HepG2 (cell line): ENCODE measurements at regions not wholly inside any gene's neighbourhood (a gene's known extent, or its start where the extent isn't known, plus 50 kb on each side); places are given as distances from the start of the nearest gene placed in this dataset.

Source experiments
- ATAC-seq: fragments of 200-7000 bp; cut with Tn5 transposase; 3 replicates; pipeline ENCODE4 v1.9.1; 2020; ENCODE audit warnings: mild to moderate bottlenecking, moderate library complexity
- BruUV-seq: library from RNA; stranded (reverse); fragments of 400-500 nt; replicated peaks from 2 replicates; lab custom pipeline; 2021; lab: Mats Ljungman, UMichigan
- CTCF ChIA-PET: fragments of 300-600 bp; formaldehyde crosslinking; extraction: SDS; loops from one replicate; lab custom pipeline; 2021; ENCODE audit warnings: low total read pairs, inconsistent platforms, low intra/inter-chr PET ratio; lab: Yijun Ruan, JAX
- POLR2A ChIA-PET: fragments of 350-600 bp; sonication (Branson Sonifier 250); formaldehyde crosslinking; loops from one replicate; lab custom pipeline; 2020; ENCODE audit warnings: antibody characterized with exemption, inconsistent platforms; lab: Yijun Ruan, JAX
- DNase-seq: peaks from one replicate; pipeline ENCODE4 v3.0.0-alpha.2; 2015; ENCODE audit warnings: low spot score
- FAIRE-seq: peaks from 3 replicates; lab custom pipeline; 2011; peaks lifted over from hg19 to GRCh38; lab: Jason Lieb, UNC
- H2AFZ ChIP-seq: one replicate; pipeline ENCODE4 v1.6.1; 2011; ENCODE audit warnings: low read length, inconsistent platforms
- H3K27ac ChIP-seq: fragments of 300-600 bp; 3 replicates; pipeline ENCODE4 v1.8.0; 2011; ENCODE audit warnings: mixed run types, mild to moderate bottlenecking, mixed read lengths, low read length, inconsistent platforms; ENCODE audit not compliant: insufficient read depth; ENCODE audit errors: extremely low read length
- H3K27me3 ChIP-seq, 2 experiments: fragments of 200-600 bp in 1 of 2; 2 replicates in 1 of 2; 3 replicates in 1 of 2; pipeline versions ENCODE4 v1.6.0 to v1.8.0; 2011; ENCODE audit warnings: low read length in 2 of 2, mild to moderate bottlenecking in 2 of 2, moderate library complexity in 2 of 2, inconsistent platforms in 1 of 2; ENCODE audit not compliant: insufficient read depth in 2 of 2, control insufficient read depth in 1 of 2
- H3K36me3 ChIP-seq, 2 experiments: fragments of 200-600 bp in 1 of 2; replicated peaks in 1 of 2; 2 replicates in 1 of 2; 3 replicates in 1 of 2; pipeline versions ENCODE4 v1.5.1 to v1.8.0; 2011; ENCODE audit warnings: low read length in 2 of 2, inconsistent platforms in 1 of 2; ENCODE audit not compliant: insufficient read depth in 2 of 2, control insufficient read depth in 1 of 2
- H3K4me1 ChIP-seq: 2 replicates; pipeline ENCODE4 v1.5.1; 2012; ENCODE audit warnings: low read length, inconsistent platforms; ENCODE audit not compliant: insufficient read depth
- H3K4me2 ChIP-seq: 2 replicates; pipeline ENCODE4 v1.6.0; 2011; ENCODE audit warnings: low read depth, low read length, inconsistent platforms
- H3K4me3 ChIP-seq, 3 experiments: fragments of 200-600 bp in 1 of 3; sonication (generic), shearing (Covaris generic) in 1 of 3; replicated peaks in 1 of 3; 2 replicates each; pipeline ENCODE4 v1.5.1; 2011 to 2016; ENCODE audit warnings: low read length in 3 of 3, inconsistent platforms in 2 of 3, low read depth in 2 of 3, mild to moderate bottlenecking in 2 of 3, control low read depth in 1 of 3, mixed read lengths in 1 of 3; ENCODE audit not compliant: insufficient read depth in 1 of 3
- H3K79me2 ChIP-seq: one replicate; pipeline ENCODE4 v1.6.1; 2011; ENCODE audit warnings: low read length, inconsistent platforms; ENCODE audit not compliant: insufficient read depth
- H3K9ac ChIP-seq: 2 replicates; pipeline ENCODE4 v1.6.0; 2011; ENCODE audit warnings: mild to moderate bottlenecking, low read depth, low read length, inconsistent platforms; ENCODE audit not compliant: insufficient read depth
- H3K9me3 ChIP-seq: 2 replicates; pipeline ENCODE4 v1.5.1; 2012; ENCODE audit warnings: mild to moderate bottlenecking, low read length
- H4K20me1 ChIP-seq: 2 replicates; pipeline ENCODE4 v1.6.0; 2011; ENCODE audit warnings: inconsistent platforms, mild to moderate bottlenecking, low read length, moderate library complexity; ENCODE audit not compliant: insufficient read depth
- AKAP8 ChIP-seq: sonication (generic); formaldehyde crosslinking; IDR thresholded peaks from 2 replicates; pipeline ENCODE4 v1.5.1; 2020; ENCODE audit warnings: mild to moderate bottlenecking, missing genetic modification reagents
- ARID2 ChIP-seq: sonication (generic); formaldehyde crosslinking; IDR thresholded peaks from 2 replicates; pipeline ENCODE4 v1.8.1; 2022; ENCODE audit warnings: mild to moderate bottlenecking, missing genetic modification reagents, borderline replicate concordance
- MBD4 ChIP-seq: IDR thresholded peaks from 2 replicates; pipeline ENCODE4 v1.6.1; 2012; ENCODE audit warnings: low read length, inconsistent platforms, borderline replicate concordance
- NONO ChIP-seq, 2 experiments: fragments of 450-650 bp in 1 of 2; sonication (generic) in 1 of 2; formaldehyde crosslinking in 1 of 2; IDR thresholded peaks in 1 of 2; conservative IDR thresholded peaks in 1 of 2; 2 replicates each; pipeline versions ENCODE4 v1.6.1 to v1.8.0; 2017 to 2022; ENCODE audit warnings: mild to moderate bottlenecking in 1 of 2, missing genetic modification reagents in 1 of 2, moderate library complexity in 1 of 2
- REXO4 ChIP-seq: sonication (generic); formaldehyde crosslinking; IDR thresholded peaks from 2 replicates; pipeline ENCODE4 v1.8.0; 2022; ENCODE audit warnings: missing genetic modification reagents, mild to moderate bottlenecking, borderline replicate concordance
- TCF12 ChIP-seq, 2 experiments: fragments of 450-650 bp in 1 of 2; sonication (generic) in 1 of 2; formaldehyde crosslinking in 1 of 2; IDR thresholded peaks; 2 replicates each; pipeline versions ENCODE4 v1.6.1 to v1.8.0; 2017 to 2022; ENCODE audit warnings: antibody characterized with exemption in 1 of 2, mild to moderate bottlenecking in 1 of 2, missing genetic modification reagents in 1 of 2, moderate library complexity in 1 of 2
- TP53 ChIP-seq: sonication (generic); formaldehyde crosslinking; conservative IDR thresholded peaks from 2 replicates; pipeline ENCODE4 v1.4.0; 2020; ENCODE audit warnings: missing genetic modification reagents
- ZFP36 ChIP-seq: fragments of 150-350 bp; IDR thresholded peaks from 2 replicates; pipeline ENCODE4 v1.6.1; 2018; ENCODE audit warnings: borderline replicate concordance, low read length, low read depth; ENCODE audit not compliant: partially characterized antibody
- ZNF207 ChIP-seq: fragments of 450-650 bp; IDR thresholded peaks from 2 replicates; pipeline ENCODE4 v1.6.1; 2016; ENCODE audit warnings: antibody characterized with exemption, borderline replicate concordance
- ZNF510 ChIP-seq: sonication (generic); formaldehyde crosslinking; IDR thresholded peaks from 2 replicates; pipeline ENCODE4 v1.4.0; 2020; ENCODE audit warnings: low read depth, mild to moderate bottlenecking, missing genetic modification reagents
- WGBS: methylation state at CpG from one replicate; pipeline ENCODE4 v1.1.6; 2017; ENCODE audit warnings: low lambda C conversion rate; 5-methylcytosine and 5-hydroxymethylcytosine counted together
- in situ Hi-C: cut with HindIII; loops from 2 replicates; pipeline ENCODE4 v1.10.0; 2017; ENCODE audit warnings: low pct_unique_long_range_greater_than_20kb; ENCODE audit not compliant: extremely low pct_ligation_motif_present
- intact Hi-C: fragments of 100-400 bp; cut with micrococcal nuclease; formaldehyde crosslinking; loops from one replicate; pipeline ENCODE4 v1.10.0; 2022; ENCODE audit not compliant: unreplicated experiment
- TF ChIP-seq, protein P1 (sequence below): sonication (generic); formaldehyde crosslinking; IDR thresholded peaks from 2 replicates; pipeline ENCODE4 v1.5.1; 2020; ENCODE audit warnings: missing genetic modification reagents, mild to moderate bottlenecking, borderline replicate concordance
- TF ChIP-seq, protein P2 (sequence below): sonication (generic); IDR thresholded peaks from 2 replicates; pipeline ENCODE4 v1.6.1; 2016; ENCODE audit warnings: low read depth, borderline replicate concordance

DNA sequence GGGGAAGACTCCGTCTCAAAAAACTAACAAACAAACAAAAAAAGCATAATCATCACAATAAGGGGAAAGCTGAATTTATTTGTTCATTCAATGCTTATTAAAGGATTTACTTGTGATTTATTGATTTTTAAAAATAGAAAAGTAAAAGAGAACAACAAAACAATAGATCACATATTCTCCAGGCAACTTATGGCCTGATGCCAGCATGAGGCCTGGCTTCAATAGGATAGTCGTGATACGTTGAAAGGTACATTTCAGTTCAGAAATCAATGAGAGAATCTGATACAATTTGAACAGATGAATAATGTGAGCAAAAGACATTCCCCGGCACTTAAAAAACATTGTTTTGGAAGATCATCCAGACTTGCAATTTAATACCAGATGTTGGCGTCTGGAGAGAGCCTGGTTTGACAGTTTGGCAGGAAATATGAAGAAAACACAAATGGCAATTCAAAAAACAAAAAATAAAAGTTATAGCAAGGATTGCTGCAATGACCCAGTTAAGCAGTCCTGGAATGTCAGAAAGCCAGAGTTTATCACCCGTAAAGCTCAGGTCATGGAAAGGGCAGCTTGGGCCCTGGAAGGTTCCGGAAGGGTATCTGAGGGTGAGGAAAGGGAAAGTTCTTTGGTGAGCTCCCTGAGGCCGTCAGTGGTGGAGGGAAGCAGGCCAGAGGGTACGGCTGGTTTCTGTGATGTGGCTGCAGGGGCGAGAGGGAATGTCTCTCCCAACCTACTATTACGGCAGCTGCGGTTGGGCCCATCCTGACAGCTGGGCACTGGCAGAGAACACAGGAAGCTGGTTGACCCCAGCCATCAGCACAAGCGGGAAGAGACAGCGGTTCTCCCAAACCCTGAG is 230.2 kb upstream of the HES1 start:
- POLR2A ChIA-PET: no interaction called here
- no peak overlapping the region for H3K27ac ChIP-seq
- peaks cover 3 to 16% of the 10 kb centered on the region in 2 experiments; a peak in 2 of 5 replicates for H3K27me3 ChIP-seq
- WGBS: 55% methylated on average over 14 of the region's 14 CpGs
- peaks cover 9% of the 10 kb centered on the region; the same call in 1 of the 2 replicates for H3K9me3 ChIP-seq
- no peak overlapping the region for H2AFZ ChIP-seq
- CTCF ChIA-PET: no interaction called here
- H3K36me3 ChIP-seq: no peaks in the 10 kb centered on the region
- H3K4me2 ChIP-seq: no peak overlapping the region
- BruUV-seq: no TSS peak
- in situ Hi-C loops: no loop called here
- intact Hi-C loops: no loop called here
- FAIRE-seq (no peak), ATAC-seq (no peak)
- H3K9ac ChIP-seq: no peak overlapping the region
- no peaks in the 10 kb centered on the region for H3K79me2 ChIP-seq
- TF ChIP-seq ZNF207 (no peak), MBD4 (no peak), REXO4 (CRISPR knock-in tag) (no peak), AKAP8 (CRISPR knock-in tag) (no peak), TP53 (CRISPR knock-in tag) (no peak), ZFP36 (no peak), NONO (IDR thresholded peaks at IDR 0.05) (no peak), NONO (CRISPR knock-in tag; conservative IDR thresholded peaks at IDR 0.05) (no peak), ARID2 (CRISPR knock-in tag) (no peak), ZNF510 (CRISPR knock-in tag) (no peak), TCF12 (IDR thresholded peaks at IDR 0.05) (no peak), TCF12 (CRISPR knock-in tag; IDR thresholded peaks at IDR 0.05) (no peak)
- TF ChIP-seq, protein P1, sequence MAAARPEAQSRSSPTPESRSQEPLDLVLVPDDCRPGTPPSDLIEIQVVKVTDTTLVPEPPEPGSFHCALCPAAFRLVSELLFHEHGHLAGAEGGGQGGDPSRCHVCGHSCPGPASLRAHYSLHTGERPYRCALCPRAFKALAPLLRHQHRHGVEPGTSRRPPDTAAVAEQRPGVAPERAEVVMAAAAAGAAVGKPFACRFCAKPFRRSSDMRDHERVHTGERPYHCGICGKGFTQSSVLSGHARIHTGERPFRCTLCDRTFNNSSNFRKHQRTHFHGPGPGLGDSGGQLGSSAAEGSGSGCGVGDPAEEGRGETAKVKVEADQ: no peak
- TF ChIP-seq, protein P2, sequence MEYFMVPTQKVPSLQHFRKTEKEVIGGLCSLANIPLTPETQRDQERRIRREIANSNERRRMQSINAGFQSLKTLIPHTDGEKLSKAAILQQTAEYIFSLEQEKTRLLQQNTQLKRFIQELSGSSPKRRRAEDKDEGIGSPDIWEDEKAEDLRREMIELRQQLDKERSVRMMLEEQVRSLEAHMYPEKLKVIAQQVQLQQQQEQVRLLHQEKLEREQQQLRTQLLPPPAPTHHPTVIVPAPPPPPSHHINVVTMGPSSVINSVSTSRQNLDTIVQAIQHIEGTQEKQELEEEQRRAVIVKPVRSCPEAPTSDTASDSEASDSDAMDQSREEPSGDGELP: no peak
- TF ChIP-seq, all 625 proteins: peak for 0
- no peak for DNase-seq
- Histone ChIP-seq H4K20me1 (no peaks in the 10 kb centered on the region), H3K4me1 (peaks cover 9% of the 10 kb centered on the region; the same call in 1 of the 2 replicates), H3K4me3 (no peak overlapping the region)
